GM12878 (cell line): ENCODE measurements at regions not wholly inside any gene's neighbourhood (a gene's known extent, or its start where the extent isn't known, plus 50 kb on each side); places are given as distances from the start of the nearest gene placed in this dataset.

ENCODE experiments used
- ATAC-seq: fragments of 200-7000 bp; cut with Tn5 transposase; 3 replicates; pipeline ENCODE4 v1.9.1; 2020; ENCODE audit warnings: mild to moderate bottlenecking, moderate library complexity
- BruUV-seq: library from RNA; stranded (reverse); fragments of 400-500 nt; replicated peaks from 2 replicates; lab custom pipeline; 2021; lab: Mats Ljungman, UMichigan
- CTCF ChIA-PET: fragments of 300-600 bp; sonication (Branson Sonifier 250); formaldehyde crosslinking; extraction: SDS; loops from one replicate; lab custom pipeline; 2021; ENCODE audit warnings: inconsistent platforms; lab: Yijun Ruan, JAX
- POLR2A ChIA-PET: fragments of 350-600 bp; formaldehyde crosslinking; extraction: SDS; loops from one replicate; lab custom pipeline; 2021; ENCODE audit warnings: inconsistent platforms; lab: Charles Lee
- RAD21 ChIA-PET: fragments of 300-600 bp; sonication (Branson Sonifier 250); formaldehyde crosslinking; loops from one replicate; lab custom pipeline; 2023; ENCODE audit warnings: antibody characterized with exemption; ENCODE audit not compliant: unreplicated experiment; lab: Charles Lee
- SMC1A ChIA-PET: fragments of 300-600 bp; sonication (Branson Sonifier 250); formaldehyde crosslinking; loops from one replicate; lab custom pipeline; 2023; ENCODE audit not compliant: unreplicated experiment, uncharacterized antibody; lab: Charles Lee
- DNase-seq: peaks from one replicate; pipeline ENCODE4 v3.0.0-alpha.2; 2011; ENCODE audit warnings: low read depth, low spot score
- FAIRE-seq: peaks from 3 replicates; lab custom pipeline; 2011; peaks lifted over from hg19 to GRCh38; lab: Jason Lieb, UNC
- H2AFZ ChIP-seq: 2 replicates; pipeline ENCODE4 v1.6.0; 2011; ENCODE audit warnings: low read depth, low read length, control low read depth; ENCODE audit not compliant: control insufficient read depth
- H3K27ac ChIP-seq: 2 replicates; pipeline ENCODE4 v1.5.1; 2011; ENCODE audit warnings: control low read depth; ENCODE audit not compliant: control insufficient read depth, insufficient read depth
- H3K27me3 ChIP-seq, 2 experiments: replicated peaks in 1 of 2; 2 replicates each; pipeline versions ENCODE4 v1.6.0 to v1.6.1; 2011; ENCODE audit warnings: low read length in 1 of 2; ENCODE audit not compliant: control insufficient read depth in 2 of 2, insufficient read depth in 2 of 2
- H3K36me3 ChIP-seq, 2 experiments: 2 replicates each; pipeline ENCODE4 v1.5.1; 2011; ENCODE audit warnings: low read length in 1 of 2; ENCODE audit not compliant: control insufficient read depth in 2 of 2, insufficient read depth in 2 of 2
- H3K4me1 ChIP-seq: 2 replicates; pipeline ENCODE4 v1.6.1; 2011; ENCODE audit warnings: mild to moderate bottlenecking, low read length, moderate library complexity, mixed read lengths; ENCODE audit not compliant: control insufficient read depth, insufficient read depth
- H3K4me2 ChIP-seq: 2 replicates; pipeline ENCODE4 v1.6.0; 2011; ENCODE audit warnings: control low read depth; ENCODE audit not compliant: control insufficient read depth, insufficient read depth
- H3K4me3 ChIP-seq: fragments of 200-600 bp; sonication (generic); 2 replicates; pipeline ENCODE4 v1.5.1; 2016
- H3K79me2 ChIP-seq: 2 replicates; pipeline ENCODE4 v1.6.0; 2011; ENCODE audit warnings: low read length; ENCODE audit not compliant: control insufficient read depth, insufficient read depth
- H3K9ac ChIP-seq: 2 replicates; pipeline ENCODE4 v1.8.0; 2011; ENCODE audit warnings: low read length, control low read depth, mixed read lengths; ENCODE audit not compliant: control insufficient read depth, insufficient read depth
- H3K9me3 ChIP-seq: replicated peaks from 3 replicates; pipeline ENCODE4 v1.5.1; 2011; ENCODE audit warnings: mild to moderate bottlenecking, low read length; ENCODE audit not compliant: control insufficient read depth, insufficient read depth
- H4K20me1 ChIP-seq: 2 replicates; pipeline ENCODE4 v1.6.0; 2011; ENCODE audit not compliant: control insufficient read depth, insufficient read depth
- BHLHE40 ChIP-seq, 2 experiments: fragments of 450-650 bp in 1 of 2; IDR thresholded peaks; 2 replicates each; pipeline ENCODE4 v1.6.1; 2011 to 2017; ENCODE audit warnings: low read depth in 2 of 2, borderline replicate concordance in 1 of 2, improper control_type of control experiment in 1 of 2, low read length in 1 of 2, mild to moderate bottlenecking in 1 of 2
- CEBPZ ChIP-seq: fragments of 150-350 bp; IDR thresholded peaks from 2 replicates; pipeline ENCODE4 v1.6.1; 2016; ENCODE audit warnings: low read depth, low read length
- E2F8 ChIP-seq: fragments of 450-650 bp; IDR thresholded peaks from 2 replicates; pipeline ENCODE4 v1.6.1; 2018; ENCODE audit warnings: mild to moderate bottlenecking, low read depth, moderate library complexity; ENCODE audit not compliant: partially characterized antibody
- ETV6 ChIP-seq, 2 experiments: fragments of 450-650 bp in 1 of 2; IDR thresholded peaks in 1 of 2; conservative IDR thresholded peaks in 1 of 2; 2 replicates each; pipeline ENCODE4 v1.6.1; 2014; ENCODE audit warnings: antibody characterized with exemption in 1 of 2, borderline replicate concordance in 1 of 2, low read depth in 1 of 2, mild to moderate bottlenecking in 1 of 2, moderate library complexity in 1 of 2
- HSF1 ChIP-seq: fragments of 150-350 bp; IDR thresholded peaks from 2 replicates; pipeline ENCODE4 v1.6.1; 2014; ENCODE audit warnings: mild to moderate bottlenecking, low read depth, low read length
- KDM1A ChIP-seq: fragments of 200-600 bp; sonication (generic); IDR thresholded peaks from 2 replicates; pipeline ENCODE4 v1.6.1; 2016; ENCODE audit warnings: borderline replicate concordance
- MYC ChIP-seq: IDR thresholded peaks from 2 replicates; pipeline ENCODE4 v1.6.1; 2011; ENCODE audit warnings: mild to moderate bottlenecking, low read length, moderate library complexity, inconsistent platforms; ENCODE audit not compliant: insufficient read depth, insufficient replicate concordance, insufficient read length, severe bottlenecking
- NKRF ChIP-seq: fragments of 450-650 bp; conservative IDR thresholded peaks from 2 replicates; pipeline ENCODE4 v1.6.1; 2017; ENCODE audit warnings: mild to moderate bottlenecking, moderate library complexity
- NR2C1 ChIP-seq: fragments of 450-650 bp; IDR thresholded peaks from 2 replicates; pipeline ENCODE4 v1.6.1; 2017; ENCODE audit warnings: antibody characterized with exemption, mild to moderate bottlenecking, moderate library complexity
- NRF1 ChIP-seq: conservative IDR thresholded peaks from 2 replicates; pipeline ENCODE4 v1.6.1; 2011; ENCODE audit warnings: mild to moderate bottlenecking, low read depth, low read length, improper control_type of control experiment
- PAX8 ChIP-seq: fragments of 450-650 bp; IDR thresholded peaks from 2 replicates; pipeline ENCODE4 v1.6.1; 2017; ENCODE audit warnings: mild to moderate bottlenecking, moderate library complexity
- PKNOX1 ChIP-seq: fragments of 450-650 bp; IDR thresholded peaks from 2 replicates; pipeline ENCODE4 v1.6.1; 2016; ENCODE audit warnings: mild to moderate bottlenecking
- RAD21 ChIP-seq: IDR thresholded peaks from 2 replicates; pipeline ENCODE4 v1.6.1; 2011; ENCODE audit warnings: mild to moderate bottlenecking, low read depth, low read length, moderate library complexity; ENCODE audit not compliant: insufficient read depth
- WGBS: methylation state at CpG from one replicate; pipeline ENCODE4 v1.1.6; 2016; ENCODE audit warnings: low lambda C conversion rate; ENCODE audit not compliant: insufficient replicate concordance, insufficient coverage; ENCODE audit errors: missing lambda C conversion rate; 5-methylcytosine and 5-hydroxymethylcytosine counted together
- in situ Hi-C: fragments of 300-500 bp; cut with MboI; formaldehyde crosslinking; loops from 9 replicates; pipeline ENCODE4 v1.14.3; 2018; ENCODE audit warnings: mixed read lengths
- intact Hi-C: fragments of 100-400 bp; cut with micrococcal nuclease; formaldehyde crosslinking; loops from one replicate; pipeline ENCODE4 v1.14.2; 2022; ENCODE audit not compliant: unreplicated experiment

GRCh38 chr3:5448246-5448645 lies 260.7 kb downstream of the EDEM1 start:
- Histone ChIP-seq H3K27ac (no peak overlapping the region), H3K4me1 (no peaks in the 10 kb centered on the region), H3K4me2 (no peak overlapping the region), H3K79me2 (no peaks in the 10 kb centered on the region), H3K4me3 (no peak overlapping the region), H2AFZ (no peak overlapping the region), H3K27me3 (no peaks in the 10 kb centered on the region), H4K20me1 (no peaks in the 10 kb centered on the region), H3K36me3 (no peaks in the 10 kb centered on the region), H3K9ac (no peak overlapping the region), H3K9me3 (no peaks in the 10 kb centered on the region)
- ATAC-seq (no peak), DNase-seq (no peak), FAIRE-seq (no peak)
- RAD21 ChIA-PET = no interaction called here
- SMC1A ChIA-PET = no interaction called here
- WGBS = 12% methylated on average over 5 of the region's 5 CpGs
- no TSS peak for BruUV-seq
- intact Hi-C loops (no loop called here), in situ Hi-C loops (no loop called here)
- POLR2A ChIA-PET = no interaction called here
- CTCF ChIA-PET = interaction anchor here (0.6 to 1.5 kb wide), 2 partner anchors 11 to 21 kb away, joined by 3 to 4 read pairs; no protein-coding TSS in a partner anchor
- TF ChIP-seq NR2C1 (no peak), BHLHE40 (IDR thresholded peaks at IDR 0.05; ENCODE audit: borderline replicate concordance in 1 of 2, low read depth in 2 of 2, low read length in 1 of 2) (no peak), HSF1 (no peak), ETV6 (conservative IDR thresholded peaks at IDR 0.05 in 1 of 2, IDR thresholded peaks at IDR 0.05 in 1 of 2; ENCODE audit: borderline replicate concordance in 1 of 2, low read depth in 1 of 2) (no peak), KDM1A (no peak), PAX8 (no peak), E2F8 (no peak), RAD21 (no peak), MYC (no peak), PKNOX1 (no peak), CEBPZ (no peak), NKRF (no peak), NRF1 (no peak)
